ENCODE measurements at regions not wholly inside any gene's neighbourhood (a gene's known extent, or its start where the extent isn't known, plus 50 kb on each side); places are given as distances from the start of the nearest gene placed in this dataset.
"Not testable (repeated sequence)": the region's sequence is repeated elsewhere in the genome, so short reads cannot be mapped to it uniquely, and the experiment has no call there.

DNA sequence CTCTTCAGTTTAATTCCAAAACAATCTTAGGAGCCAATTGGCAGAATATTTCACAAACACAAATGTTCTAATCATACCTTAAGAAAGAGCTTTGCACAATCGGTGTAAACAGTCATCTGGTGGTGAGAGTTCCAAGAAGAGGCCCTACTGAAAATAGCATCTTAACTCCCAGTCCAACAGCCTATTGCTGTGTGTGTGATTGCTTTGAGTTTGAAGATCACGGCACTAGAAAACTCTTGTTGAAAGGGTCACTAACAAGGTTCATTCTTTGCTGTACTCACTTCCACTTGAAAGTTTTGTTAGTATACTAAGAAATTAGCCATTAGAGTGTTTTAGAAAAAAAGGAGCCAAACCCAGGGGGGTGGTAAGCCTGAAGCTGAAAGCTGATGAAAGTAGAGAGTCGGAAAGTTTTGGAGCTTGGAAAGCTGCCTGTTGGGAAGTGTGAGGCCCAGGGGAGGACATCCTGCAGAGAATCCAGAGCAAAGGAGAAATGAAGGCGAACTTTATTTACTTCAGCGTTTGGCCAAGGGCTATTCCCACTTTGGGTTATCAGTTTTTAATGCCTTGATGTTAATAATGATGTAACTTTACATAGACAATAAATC lies 180.3 kb upstream of the GHR start:
- no peak for DNase-seq

DNA sequence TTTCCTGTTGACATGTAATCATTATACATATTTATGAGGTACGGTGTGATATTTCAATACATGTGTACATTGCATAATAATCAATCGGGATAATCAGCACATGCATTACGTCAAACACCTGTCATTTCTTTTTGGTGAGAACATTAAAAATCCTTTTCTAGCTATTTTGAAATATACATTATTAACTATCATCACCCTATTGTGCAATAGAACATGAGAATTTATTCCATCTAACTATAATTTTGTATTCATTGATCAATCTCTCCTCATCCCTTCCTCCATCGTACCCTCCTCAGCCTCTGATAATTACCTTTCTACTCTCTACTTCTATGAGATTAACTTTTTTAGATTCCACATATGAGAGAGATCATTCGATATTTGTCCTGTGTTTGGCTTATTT lies 170.9 kb upstream of the GHR start:
- DNase-seq, result no peak

DNA sequence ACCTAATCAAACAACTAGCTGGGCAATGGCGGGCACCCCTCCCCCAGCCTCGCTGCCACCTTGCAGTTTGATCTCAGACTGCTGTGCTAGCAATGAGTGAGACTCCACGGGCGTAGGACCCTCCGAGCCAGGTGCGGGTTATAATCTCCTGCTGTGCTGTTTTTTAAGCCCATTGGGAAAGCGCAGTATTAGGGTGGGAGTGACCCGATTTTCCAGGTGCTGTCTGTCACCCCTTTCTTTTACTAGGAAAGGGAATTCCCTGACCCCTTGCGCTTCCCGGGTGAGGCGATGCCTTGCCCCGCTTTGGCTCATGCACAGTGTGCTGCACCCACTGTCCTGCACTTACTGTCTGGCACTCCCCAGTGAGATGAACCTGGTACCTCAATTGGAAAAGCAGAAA lies 163.3 kb upstream of the GHR start:
- not testable (repeated sequence) for DNase-seq

DNA sequence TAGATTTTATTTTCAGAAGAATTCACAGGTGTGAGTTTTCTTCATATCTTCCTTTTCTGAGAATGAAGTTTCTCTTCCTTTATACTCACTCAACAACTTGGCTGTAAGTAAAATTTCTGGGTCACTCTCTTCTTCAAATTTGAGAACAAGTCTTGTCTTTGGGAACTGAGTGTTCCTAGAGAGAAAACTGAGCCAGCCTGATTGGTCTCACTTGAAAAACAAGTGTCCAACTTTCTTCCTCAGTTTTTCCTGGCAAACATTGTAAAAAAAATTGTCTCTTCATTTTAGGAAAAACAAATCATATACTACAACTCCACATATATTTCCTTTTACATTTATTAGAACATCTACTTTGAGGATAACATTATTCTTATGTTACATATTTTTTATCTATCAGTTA lies 156.1 kb upstream of the GHR start:
- DNase-seq, result no peak

DNA sequence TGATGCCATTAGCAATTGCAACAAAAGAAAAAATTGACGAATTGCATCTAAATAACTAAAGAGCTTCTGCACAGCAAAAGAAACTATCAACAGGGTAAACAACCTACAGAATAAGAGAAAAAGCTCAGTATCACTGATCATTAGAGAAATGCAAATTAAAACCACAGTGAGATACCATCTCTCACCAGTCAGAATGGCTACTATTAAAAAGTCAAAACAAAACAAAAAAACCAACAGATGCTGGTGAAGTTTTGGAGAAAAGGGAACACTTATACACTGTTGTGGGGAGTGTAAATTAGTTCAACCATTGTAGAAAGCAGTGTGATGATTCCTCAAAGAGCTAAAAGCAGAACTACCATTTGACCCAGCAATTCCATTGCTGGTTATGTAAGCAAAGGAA lies 155.1 kb upstream of the GHR start:
- DNase-seq, result not testable (repeated sequence)

DNA sequence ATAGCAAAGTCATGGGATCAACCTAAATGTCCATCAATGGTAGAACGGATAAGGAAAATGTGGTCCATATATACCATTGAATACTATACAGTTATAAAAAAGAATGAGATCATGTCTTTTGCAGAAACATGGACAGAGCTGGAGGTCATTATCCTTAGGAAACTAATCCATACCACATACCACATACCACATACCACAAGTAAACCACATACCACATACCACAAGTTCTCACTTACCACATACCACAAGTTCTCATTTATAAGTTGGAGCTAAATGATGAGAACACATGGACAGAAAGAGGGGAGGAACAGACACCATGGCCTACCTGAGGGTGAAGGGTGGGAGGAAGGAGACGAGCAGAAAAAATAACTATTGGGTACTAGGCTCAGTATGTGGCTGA lies 154.6 kb upstream of the GHR start:
- DNase-seq, result no peak

DNA sequence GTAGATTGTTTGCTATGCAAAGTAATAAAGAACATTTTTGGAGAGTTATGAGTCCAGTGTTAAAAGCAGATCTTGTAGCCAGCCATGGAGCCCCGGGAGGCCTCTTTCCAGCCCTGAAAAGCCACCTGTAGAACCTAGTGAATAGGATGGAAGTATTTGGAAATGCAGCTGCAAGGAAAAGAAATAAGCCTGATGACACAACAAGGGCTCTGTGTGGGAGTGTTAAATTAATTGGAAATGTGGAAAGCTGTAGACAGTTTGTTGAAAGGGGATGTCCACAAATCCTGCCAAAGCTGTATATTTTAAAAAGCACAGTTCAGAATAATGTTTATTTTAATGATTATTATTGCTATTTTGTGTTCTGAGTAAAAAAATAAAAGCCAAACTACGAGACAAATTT lies 152.5 kb upstream of the GHR start:
- peak; percentile 25 for DNase-seq

DNA sequence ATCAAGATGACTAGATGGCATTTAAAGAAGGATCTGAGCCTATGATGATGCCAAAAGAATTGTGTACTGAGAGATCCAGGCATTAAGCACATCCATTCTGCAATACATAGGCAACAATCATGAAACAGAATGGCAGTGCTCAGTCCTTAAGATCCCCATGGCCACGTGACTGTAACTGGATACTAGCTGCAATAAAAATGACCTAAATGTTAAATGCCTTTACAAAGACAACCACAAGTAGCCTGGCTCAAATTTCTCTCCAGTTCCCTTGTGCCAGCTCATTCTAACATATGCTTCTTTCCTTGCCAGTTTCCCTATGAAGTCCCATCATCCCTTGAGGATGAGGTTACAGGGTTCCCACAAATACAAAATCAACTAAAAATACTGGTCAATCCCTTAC lies 148.3 kb upstream of the GHR start:
- peak; percentile 40 for DNase-seq

DNA sequence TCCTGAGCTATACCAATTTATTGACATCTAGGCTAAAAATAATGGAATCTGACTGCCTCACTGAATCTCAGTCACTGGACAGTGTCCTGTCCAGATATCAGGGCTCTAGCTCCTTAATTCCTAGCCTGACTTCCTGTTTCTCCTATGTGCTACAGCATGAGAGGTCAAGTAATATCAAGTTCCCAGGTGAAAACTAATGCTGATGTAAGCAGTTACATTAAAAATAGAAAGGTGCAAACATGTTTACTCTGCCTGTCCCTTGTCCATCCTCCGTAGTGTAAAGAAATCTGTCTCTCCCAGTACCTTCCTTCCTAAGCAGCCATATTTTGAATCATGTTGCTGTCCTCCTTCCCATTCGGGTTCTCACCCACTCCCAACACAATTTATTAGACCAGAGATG lies 145.9 kb upstream of the GHR start:
- DNase-seq, result no peak

DNA sequence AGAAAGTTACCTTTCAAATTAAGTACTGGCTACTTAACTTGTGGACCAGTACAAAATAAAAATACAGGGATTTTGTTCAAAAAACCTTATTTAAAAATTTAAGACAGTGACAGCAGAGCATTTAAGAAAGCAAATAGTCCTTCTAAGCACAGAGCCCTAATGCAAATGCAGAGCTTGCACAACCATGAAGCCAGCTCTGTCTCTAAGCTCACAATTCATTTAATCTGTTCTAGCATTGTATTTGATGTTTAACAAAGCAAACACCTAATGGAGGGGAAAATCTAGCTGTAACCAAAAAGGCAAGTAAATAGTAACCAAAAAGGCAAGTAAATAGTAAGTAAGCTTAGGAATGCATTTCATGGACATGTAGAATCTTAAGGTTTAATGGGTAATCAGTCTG lies 138.7 kb upstream of the GHR start:
- DNase-seq, result no peak

DNA sequence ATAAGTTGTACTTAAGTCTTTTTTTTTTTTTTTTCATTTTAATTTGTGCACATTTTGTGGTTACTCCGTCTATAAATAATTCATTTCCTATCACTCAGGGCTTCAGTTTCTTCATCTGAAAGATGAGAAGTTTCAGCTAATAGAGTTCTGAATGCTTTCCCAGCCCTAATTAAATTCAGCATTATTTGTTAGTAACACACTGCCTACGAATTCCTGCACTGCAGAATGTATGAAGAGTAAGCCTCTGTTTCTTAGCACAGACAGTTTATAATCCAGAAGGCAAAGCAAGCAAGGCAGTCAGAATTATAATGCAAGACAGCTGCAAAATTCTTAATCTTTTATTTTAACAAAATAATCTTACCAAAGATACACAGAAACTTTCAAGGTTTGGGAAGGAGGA lies 138.0 kb upstream of the GHR start:
- no peak for DNase-seq

DNA sequence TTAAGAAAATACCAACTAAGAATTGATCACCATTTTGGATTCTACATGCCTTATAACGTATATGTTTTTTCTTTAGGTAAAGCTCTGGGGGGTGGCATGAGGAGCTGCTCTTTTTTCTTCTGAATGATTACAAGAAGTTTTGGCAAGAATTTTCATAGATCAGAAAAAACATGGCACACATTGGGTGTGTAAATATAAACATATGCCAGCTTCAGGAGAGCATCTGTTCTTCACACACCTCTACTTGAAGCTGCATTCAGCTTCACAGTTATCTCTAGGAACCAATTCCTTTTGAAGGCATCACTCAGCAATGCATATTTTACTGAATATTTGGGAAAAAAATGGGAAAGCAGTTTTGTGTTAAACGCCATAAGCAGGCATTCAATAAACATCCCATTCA lies 122.7 kb upstream of the GHR start:
- no peak for DNase-seq

DNA sequence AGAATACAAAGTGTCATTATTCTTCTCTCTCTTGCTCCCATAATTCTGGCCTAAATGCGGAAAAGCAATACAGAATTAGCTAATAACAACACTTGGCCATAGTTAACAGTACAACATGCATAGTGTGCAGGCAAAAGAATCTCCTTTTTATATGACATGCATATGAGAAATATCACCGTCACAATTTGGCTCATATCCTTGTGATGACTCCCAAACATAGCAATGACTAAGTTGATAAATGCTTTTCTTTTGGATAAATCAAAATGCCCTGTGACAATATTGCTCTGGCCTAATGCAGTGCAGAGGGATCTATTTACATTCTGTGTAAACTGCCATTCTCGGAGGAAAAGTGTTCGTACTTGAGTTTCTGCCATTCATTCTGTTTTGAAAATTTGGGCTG lies 121.9 kb upstream of the GHR start:
- DNase-seq, result no peak

DNA sequence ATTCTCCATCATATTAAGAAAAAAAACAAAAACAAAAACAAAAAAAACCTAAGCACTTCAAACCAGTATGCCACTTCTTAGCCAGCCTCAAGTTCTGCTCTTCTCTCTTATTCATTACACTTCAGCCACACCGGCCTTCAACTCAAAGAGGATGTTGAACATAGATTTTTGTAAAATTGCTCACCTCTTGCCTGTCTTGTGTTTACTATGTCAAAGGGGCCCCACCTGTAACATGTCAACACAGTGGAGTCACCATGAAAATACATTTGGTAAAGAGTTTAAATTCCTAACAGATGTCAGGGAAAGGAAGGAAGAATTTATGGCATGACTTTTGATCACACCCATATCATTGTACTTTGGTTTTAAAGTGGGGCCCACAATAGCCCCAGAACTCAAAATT lies 121.1 kb upstream of the GHR start:
- DNase-seq, result no peak

DNA sequence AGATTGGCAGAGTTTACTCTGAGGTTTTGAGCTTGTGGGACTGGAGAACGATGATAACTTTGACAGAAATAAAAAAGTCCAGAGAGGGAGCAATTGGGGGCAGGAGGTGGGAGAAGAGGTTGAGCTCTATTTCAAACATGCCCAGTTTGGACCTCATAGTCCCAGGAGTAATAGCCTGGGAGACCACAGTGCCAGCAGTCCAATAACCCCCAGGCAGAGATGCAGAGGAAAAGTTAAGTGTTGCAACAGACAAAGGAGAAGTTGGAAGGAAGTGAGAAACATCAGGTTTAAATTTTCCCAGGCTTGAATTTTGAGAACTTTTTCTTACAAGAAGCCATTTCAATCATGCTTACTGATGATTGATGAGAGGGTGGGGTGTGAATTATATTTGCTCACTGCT lies 117.0 kb upstream of the GHR start:
- DNase-seq, result no peak

DNA sequence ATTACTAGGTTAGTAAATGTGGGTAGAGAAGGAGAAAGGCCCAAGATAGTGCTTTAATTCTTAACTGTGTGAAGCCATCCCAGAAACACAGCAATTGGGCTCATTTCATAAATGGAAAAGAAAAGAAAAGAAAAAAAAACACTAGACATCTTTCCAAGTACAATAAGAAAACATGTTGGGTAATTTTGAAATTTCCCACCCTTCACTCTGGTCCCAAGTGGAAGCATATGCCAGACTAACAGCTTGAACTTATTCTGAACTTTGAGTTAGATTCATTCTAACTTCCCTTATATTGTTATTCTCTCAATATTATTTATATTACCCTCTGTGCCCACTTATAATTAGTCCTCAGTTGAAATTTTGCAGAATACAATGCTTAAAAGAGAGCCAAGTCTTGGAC lies 113.4 kb upstream of the GHR start:
- DNase-seq, result no peak

DNA sequence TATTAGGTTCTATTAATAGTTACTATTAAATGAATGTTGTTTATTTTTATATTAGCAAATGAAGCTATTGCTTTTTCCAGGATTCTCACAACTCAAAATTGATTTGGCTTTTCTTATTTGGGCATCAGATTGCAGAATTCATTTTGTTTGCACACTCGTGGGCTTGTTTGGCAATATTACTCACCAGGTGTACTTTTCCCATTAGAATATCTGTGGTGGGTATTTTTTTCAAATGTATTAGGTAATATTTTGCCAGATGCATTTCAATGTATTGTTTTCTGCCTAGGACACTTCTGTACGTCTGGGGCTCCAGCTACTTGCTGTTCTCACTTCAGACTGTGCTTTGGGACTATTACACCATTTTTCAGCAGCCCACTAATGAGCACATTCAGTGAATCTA lies 108.0 kb upstream of the GHR start:
- no peak for DNase-seq

DNA sequence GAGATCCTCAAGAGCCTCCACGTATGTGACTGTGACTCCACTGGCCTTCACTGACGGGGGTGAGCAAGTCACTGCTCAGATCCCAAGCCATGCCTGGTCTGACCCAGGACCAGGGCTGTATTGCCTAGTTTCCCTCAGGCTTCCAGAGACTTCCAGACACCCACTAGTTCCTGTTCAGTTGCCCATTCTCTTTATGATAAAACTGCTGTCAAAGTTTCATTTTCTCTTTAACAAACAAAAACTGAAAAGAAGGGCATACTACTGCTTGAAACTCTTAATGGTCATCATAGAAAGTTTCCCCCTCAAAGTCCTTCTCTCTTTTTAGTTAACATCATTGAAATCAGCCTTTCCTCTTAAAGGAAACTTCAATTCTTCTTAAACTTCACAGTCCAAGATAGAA lies 105.7 kb upstream of the GHR start:
- DNase-seq, result no peak

DNA sequence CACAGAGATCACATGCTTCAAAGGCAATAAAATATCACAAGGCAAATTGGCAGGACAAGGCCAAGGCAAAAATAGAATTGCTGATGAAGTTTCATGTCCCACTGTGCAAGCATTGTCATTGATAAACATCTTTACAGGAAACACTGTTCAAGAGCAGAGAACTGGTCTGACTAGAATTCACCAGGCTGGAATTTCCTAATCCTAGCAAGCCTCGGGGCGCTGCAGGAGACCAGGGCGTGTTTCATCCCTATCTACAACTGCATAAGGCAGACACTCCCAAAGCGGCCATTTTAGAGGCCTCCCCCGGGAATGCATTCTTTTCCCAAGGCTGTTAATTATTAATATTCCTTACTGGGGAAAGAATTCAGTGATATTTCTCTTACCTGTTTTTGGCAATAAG lies 103.7 kb upstream of the GHR start:
- DNase-seq, result not testable (repeated sequence)

DNA sequence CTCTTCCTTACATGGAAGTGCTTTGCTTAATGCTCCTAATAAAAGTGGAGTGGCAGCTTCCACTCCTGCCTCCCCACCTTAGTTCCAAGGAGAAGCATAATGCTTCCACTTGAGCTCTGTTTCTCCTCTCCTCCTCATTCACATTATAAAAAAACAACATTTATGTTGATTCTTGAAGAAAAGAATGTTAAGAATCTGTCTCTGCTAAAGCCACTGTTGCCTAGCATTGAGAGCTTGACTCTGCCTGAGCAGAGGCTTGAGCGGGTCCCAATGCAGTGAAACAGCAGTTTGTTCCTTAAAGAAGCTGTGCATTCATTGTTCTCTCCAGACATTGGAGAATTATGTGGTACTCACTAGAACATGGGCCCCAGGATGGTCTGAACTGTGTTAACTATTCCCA lies 101.5 kb upstream of the GHR start:
- DNase-seq, result no peak

DNA sequence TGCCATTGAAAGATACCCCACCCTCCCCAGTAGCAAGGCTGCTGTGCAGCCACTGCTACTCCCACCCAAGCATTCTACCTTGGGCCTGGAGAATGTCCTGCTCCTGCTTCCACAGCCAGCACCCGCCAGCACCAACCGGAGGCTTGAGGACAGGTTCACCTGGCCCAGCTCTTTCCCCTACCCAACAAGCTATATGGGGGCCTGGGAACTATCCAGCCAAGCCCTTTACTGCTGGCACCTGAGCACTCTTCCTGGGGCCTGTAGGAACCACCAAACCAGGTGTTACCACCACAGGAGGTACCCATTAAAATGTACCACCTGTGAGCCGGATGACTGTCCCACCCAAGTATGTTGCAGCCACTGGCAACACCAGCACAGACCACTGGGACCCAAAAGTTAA lies 86.1 kb upstream of the GHR start:
- no peak for DNase-seq

DNA sequence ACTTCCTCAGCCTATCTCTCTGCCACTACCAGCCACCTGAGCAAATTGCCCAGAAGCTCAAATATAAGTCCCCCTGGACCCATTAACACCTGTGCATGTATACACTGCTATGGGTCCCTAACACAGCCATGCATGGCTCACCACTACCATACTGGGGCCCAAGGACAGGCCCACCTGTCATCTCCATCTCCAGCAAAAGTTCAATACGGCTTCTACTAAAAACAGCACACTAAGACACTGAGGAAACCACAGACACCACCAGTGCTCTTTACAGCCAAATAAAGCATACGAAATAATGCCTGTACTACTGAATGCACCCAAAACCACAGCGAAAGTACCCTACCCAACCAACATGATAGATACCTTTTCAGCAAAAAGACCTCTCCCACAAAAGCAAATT lies 85.6 kb upstream of the GHR start:
- no peak for DNase-seq

DNA sequence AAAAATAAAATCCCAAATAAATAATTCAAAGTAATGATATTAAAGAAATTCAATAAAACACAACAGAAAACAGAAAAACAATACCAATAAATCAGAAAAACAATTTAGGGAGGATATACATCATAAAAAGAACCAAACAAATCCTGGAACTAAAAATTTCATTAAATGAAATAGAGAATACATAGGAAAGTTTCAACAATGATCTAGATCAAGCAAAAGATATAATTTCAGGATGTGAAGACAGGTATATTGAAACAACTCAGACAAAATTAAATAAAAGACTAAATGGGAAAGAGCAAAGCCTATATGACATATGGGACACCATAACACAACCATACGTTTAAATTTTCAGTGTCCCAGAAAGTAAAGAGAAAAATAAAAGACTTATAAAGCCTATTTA lies 85.1 kb upstream of the GHR start:
- DNase-seq, result no peak

DNA sequence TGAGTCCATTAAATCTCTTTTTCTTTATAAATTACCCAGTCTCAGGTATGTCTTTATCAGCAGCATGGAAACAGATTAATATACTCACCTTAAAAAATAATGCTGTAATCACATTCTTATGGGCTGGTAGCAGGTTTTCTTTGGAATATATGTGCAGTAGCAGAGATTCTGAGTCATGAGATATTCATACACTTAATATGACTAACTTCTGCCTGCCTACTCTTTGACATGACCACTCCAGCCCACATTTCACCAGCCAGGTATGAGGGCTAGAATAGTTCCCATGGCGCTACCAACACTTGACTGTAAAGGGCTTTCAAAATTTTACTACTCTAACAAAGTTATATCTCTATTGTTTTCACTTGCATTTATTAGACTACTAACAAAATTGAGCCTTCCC lies 74.1 kb upstream of the GHR start:
- no peak for DNase-seq

DNA sequence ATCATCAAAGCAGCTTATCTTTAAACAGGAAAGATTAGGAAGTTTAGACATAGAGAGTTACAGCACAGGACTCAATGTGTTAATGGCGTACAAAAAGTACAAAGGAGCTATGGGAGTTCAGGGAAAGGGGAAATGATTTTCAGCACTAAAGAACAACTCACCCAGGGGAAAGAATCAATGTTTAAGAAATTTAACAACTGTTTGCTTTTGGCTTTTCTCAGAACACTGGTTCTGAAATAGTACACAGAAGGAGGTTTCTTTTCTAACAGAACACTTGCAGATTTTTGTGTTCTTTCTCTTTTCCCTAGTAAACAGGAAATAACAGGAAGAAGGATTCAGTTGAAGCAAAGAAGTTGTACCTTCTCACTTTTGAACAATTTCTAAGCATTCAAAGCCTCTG lies 71.3 kb upstream of the GHR start:
- DNase-seq, result no peak

DNA sequence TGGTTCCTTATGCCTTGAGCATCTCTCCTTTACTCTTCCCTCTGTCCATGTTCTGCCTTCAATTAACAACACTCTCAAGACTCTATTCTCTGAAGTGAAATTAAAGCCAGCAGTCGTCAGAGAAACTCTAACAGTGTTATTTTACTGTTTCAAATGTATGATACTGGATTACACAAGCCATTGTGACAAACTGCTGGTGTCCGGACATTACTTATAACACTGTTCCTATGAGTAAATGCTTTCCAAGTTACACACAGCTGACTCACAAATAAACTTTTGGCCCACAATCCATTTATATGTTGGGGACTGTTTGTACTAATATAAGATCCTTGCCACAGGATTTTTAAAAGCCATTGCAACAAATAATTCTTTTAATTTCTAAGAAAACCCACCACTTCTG lies 63.2 kb upstream of the GHR start:
- no peak for DNase-seq
